GM13976 (cell line): ENCODE measurements at regions not wholly inside any gene's neighbourhood (a gene's known extent, or its start where the extent isn't known, plus 50 kb on each side); places are given as distances from the start of the nearest gene placed in this dataset.

ENCODE experiments used
- DNase-seq: peaks from one replicate; pipeline ENCODE4 v3.0.0; 2012; ENCODE audit warnings: low spot score
- CTCF ChIP-seq: IDR thresholded peaks from 2 replicates; pipeline ENCODE4 v1.5.1; 2012; ENCODE audit warnings: borderline replicate concordance, mild to moderate bottlenecking; ENCODE audit not compliant: insufficient read depth; ENCODE audit errors: extremely low read depth, missing control alignments, control extremely low read depth
- in situ Hi-C: fragments of 300-500 bp; cut with MboI; formaldehyde crosslinking; loops from one replicate; pipeline ENCODE4 v1.12.0; 2022; ENCODE audit warnings: low sequenced_read_pairs, mixed read lengths, inconsistent platforms; ENCODE audit not compliant: unreplicated experiment

GRCh38 chr3:107216229-107216628 is 161.0 kb upstream of the CCDC54 start:
- in situ Hi-C loops = no loop called here
- TF ChIP-seq CTCF = no peak
- no peak for DNase-seq

GRCh38 chr3:107216711-107217110 is 160.5 kb upstream of the CCDC54 start:
- no peak for DNase-seq
- in situ Hi-C loops = no loop called here
- no peak for TF ChIP-seq CTCF

- TF ChIP-seq CTCF = no peak
- in situ Hi-C loops = no loop called here
- DNase-seq = no peak
Observed at GRCh38 chr3:107217172-107217571, 160.1 kb upstream of the CCDC54 start.

GRCh38 chr3:107218864-107219269 is 158.4 kb upstream of the CCDC54 start:
- in situ Hi-C loops = no loop called here
- no peak for DNase-seq
- no peak for TF ChIP-seq CTCF

GRCh38 chr3:107220538-107220937 is 156.7 kb upstream of the CCDC54 start:
- no peak for TF ChIP-seq CTCF
- in situ Hi-C loops = no loop called here
- no peak for DNase-seq

GRCh38 chr3:107221856-107222255 is 155.4 kb upstream of the CCDC54 start:
- no peak for TF ChIP-seq CTCF

GRCh38 chr3:107222907-107223306 is 154.3 kb upstream of the CCDC54 start:
- DNase-seq = no peak
- in situ Hi-C loops = no loop called here
- no peak for TF ChIP-seq CTCF

More at GRCh38 chr3:107221856-107222255, 155.4 kb upstream of the CCDC54 start:
- in situ Hi-C loops = no loop called here
- no peak for DNase-seq
